Endothelial cell (in vitro differentiated cells): ENCODE measurements at regions not wholly inside any gene's neighbourhood (a gene's known extent, or its start where the extent isn't known, plus 50 kb on each side); places are given as distances from the start of the nearest gene placed in this dataset.

Source experiments
- DNase-seq: peaks from one replicate; pipeline ENCODE4 v3.0.0; 2021; ENCODE audit warnings: low spot score
- H3K27ac Mint-ChIP-seq: one replicate; pipeline ENCODE4 v1.8.0; 2021; ENCODE audit warnings: mixed read lengths, inconsistent platforms; ENCODE audit not compliant: unreplicated experiment
- H3K27me3 Mint-ChIP-seq: one replicate; pipeline ENCODE4 v1.8.0; 2021; ENCODE audit warnings: mild to moderate bottlenecking, moderate library complexity, mixed read lengths, inconsistent platforms; ENCODE audit not compliant: unreplicated experiment
- H3K36me3 Mint-ChIP-seq: one replicate; pipeline ENCODE4 v1.8.0; 2021; ENCODE audit warnings: mild to moderate bottlenecking, low read depth, mixed read lengths, inconsistent platforms; ENCODE audit not compliant: unreplicated experiment
- H3K4me1 Mint-ChIP-seq: one replicate; pipeline ENCODE4 v1.8.0; 2021; ENCODE audit warnings: mild to moderate bottlenecking, mixed read lengths, inconsistent platforms; ENCODE audit not compliant: unreplicated experiment
- H3K4me3 Mint-ChIP-seq: one replicate; pipeline ENCODE4 v1.8.0; 2021; ENCODE audit warnings: mild to moderate bottlenecking, mixed read lengths, inconsistent platforms; ENCODE audit not compliant: unreplicated experiment
- H3K9me3 Mint-ChIP-seq: one replicate; pipeline ENCODE4 v1.8.0; 2021; ENCODE audit warnings: mixed read lengths, inconsistent platforms; ENCODE audit not compliant: unreplicated experiment
- TF ChIP-seq, protein P1 (sequence below): fragments of 200-600 bp; sonication (generic); IDR thresholded peaks from one replicate; pipeline ENCODE4 v1.5.0; 2021; ENCODE audit warnings: antibody characterized with exemption; ENCODE audit not compliant: unreplicated experiment

DNA sequence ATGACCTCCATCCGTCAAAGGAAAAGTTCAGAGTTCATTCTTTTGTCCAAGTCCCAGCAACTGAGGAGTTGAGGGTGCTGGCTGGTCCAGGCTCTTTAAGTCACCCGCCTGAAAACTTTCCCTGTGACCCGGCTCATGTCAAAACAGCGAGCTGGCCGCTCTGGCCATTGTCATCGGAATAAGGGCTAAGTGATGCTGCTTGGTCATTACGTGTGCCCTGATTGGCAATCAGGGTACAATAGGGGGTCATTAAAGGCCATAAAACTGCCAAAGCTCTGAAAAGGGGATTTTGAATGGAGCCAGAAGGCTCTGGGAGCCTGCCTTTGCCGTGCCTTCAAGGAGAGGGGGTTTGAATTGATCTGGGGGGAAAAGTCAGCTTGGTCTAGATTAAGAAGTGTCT lies 88.5 kb upstream of the IRX3 start:
- peaks cover 8% of the 10 kb centered on the region for H3K36me3 Mint-ChIP-seq
- H3K4me1 Mint-ChIP-seq: peaks cover 8% of the 10 kb centered on the region
- TF ChIP-seq, protein P1, sequence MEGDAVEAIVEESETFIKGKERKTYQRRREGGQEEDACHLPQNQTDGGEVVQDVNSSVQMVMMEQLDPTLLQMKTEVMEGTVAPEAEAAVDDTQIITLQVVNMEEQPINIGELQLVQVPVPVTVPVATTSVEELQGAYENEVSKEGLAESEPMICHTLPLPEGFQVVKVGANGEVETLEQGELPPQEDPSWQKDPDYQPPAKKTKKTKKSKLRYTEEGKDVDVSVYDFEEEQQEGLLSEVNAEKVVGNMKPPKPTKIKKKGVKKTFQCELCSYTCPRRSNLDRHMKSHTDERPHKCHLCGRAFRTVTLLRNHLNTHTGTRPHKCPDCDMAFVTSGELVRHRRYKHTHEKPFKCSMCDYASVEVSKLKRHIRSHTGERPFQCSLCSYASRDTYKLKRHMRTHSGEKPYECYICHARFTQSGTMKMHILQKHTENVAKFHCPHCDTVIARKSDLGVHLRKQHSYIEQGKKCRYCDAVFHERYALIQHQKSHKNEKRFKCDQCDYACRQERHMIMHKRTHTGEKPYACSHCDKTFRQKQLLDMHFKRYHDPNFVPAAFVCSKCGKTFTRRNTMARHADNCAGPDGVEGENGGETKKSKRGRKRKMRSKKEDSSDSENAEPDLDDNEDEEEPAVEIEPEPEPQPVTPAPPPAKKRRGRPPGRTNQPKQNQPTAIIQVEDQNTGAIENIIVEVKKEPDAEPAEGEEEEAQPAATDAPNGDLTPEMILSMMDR: no peak
- H3K27me3 Mint-ChIP-seq: peaks cover 4% of the 10 kb centered on the region
- peaks cover 14% of the 10 kb centered on the region for H3K9me3 Mint-ChIP-seq
- DNase-seq: no peak
- H3K4me3 Mint-ChIP-seq: no peak overlapping the region
- no peak overlapping the region for H3K27ac Mint-ChIP-seq

DNA sequence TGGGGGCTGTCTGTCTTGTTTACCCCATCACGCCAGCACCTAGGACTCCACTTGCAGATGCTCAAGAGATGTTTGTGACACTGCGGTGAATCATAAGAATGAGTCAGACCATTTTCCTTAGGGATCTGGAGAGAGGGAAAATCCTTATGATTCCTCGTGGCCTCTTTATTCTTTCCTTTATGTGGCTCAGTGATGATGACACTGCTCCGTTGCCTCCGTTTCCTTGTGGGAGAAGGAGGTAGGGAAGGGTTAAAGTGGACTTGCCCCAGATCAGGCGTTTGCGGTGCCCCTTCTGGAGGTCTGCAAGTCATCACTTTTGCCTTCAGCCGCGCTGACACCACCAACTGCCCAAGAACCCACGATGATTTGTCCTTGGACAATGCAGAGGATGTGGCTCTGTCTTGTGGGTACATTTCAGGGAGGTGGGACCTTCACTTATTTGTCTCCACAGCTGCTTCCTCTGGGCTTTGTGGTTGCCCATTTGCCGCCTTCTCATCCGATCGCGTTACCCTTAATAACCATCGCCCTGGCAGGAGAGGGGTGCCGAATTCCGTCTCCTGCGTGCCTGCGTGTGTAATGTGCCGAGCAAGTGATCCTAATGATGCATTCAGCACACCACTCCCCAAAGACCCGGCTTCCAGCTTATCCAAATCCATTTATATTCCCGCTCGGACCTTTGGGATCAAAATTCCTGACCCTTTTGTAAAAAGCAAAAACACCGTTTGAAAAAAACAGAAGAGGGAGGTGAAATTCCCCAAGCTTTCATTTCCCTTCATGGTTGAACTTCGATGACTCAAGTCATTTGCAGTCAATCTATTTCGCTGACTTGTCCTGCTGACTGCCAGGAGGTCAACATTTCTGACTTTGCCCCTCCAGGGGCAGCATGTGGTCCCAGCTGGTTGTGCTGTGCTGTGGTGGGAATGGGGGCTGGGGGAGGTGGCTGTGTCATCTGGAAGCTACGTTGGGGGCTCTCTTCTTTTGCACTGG lies 87.2 kb upstream of the IRX3 start:
- H3K4me3 Mint-ChIP-seq: no peak overlapping the region
- no peak overlapping the region for H3K27ac Mint-ChIP-seq
- H3K9me3 Mint-ChIP-seq: peaks cover 4% of the 10 kb centered on the region
- peaks cover 2% of the 10 kb centered on the region for H3K27me3 Mint-ChIP-seq
- no peak for DNase-seq
- H3K4me1 Mint-ChIP-seq: peaks cover 8% of the 10 kb centered on the region
- TF ChIP-seq, protein P1: no peak
- no peaks in the 10 kb centered on the region for H3K36me3 Mint-ChIP-seq

DNA sequence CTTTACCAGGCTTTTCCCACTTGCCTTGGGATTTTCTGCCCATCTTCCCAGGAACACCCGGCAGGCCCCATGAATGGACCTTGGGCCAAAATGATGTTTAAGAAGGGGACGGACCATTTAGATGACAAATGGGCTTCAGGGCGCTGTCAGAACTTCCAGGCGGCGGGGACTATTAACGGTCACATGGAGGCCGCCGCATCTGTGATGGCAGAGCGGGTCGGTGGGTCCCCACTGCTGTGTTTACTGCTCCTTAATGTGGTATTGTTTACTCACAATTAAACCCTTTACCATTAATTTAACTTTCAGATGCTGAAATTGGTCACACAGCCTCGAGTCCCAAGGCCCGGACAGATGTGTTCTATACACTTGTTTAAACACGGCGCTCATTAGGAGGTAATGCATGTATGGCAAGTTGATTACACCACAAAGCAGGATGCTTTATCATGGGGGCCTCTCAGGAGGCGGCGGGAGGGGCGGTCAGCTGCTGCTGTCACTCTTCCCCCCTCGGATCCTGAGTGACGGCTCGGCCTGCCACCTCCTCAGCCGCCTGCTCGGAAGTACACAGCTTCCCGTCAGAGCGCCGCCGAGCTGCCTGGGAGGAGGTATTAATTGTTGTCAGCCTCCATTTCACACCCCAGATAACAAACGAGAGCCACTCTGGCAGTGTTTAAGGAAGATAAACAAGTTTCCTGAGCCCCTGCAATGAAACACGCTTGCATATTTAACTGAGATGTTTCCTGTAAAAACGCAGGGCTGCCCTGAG lies 83.9 kb upstream of the IRX3 start:
- Mint-ChIP-seq H3K27me3 (peaks cover 2% of the 10 kb centered on the region), H3K4me3 (no peak overlapping the region), H3K4me1 (peaks cover 8% of the 10 kb centered on the region), H3K9me3 (no peaks in the 10 kb centered on the region), H3K27ac (peak overlapping the region; percentile 75), H3K36me3 (no peaks in the 10 kb centered on the region)
- TF ChIP-seq, protein P1: no peak
- DNase-seq: peak; percentile 43

DNA sequence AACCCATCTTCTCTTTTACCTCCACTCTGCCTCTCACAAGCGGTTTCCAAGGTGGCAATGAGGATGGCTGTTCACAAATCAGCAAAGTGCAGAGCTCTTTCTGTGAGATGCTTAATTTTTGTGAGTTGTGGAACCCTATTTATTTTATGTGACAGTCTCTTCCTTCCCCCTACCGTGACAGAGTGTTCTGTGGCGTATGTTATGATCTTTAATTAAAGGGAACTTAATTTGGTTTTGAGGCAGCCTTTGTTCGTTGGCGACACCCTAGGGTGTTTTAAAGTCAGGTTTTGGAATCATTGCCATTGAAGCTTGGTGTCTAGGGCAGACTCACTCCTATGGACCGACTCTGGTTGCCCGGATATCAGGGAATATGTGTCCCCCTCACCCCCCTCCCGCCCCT lies 83.3 kb upstream of the IRX3 start:
- H3K36me3 Mint-ChIP-seq: no peaks in the 10 kb centered on the region
- H3K27me3 Mint-ChIP-seq: peaks cover under 1% of the 10 kb centered on the region

More for the DNA sequence above, 83.3 kb upstream of the IRX3 start:
- TF ChIP-seq, protein P1: no peak
- no peak overlapping the region for H3K4me3 Mint-ChIP-seq
- no peaks in the 10 kb centered on the region for H3K9me3 Mint-ChIP-seq
- DNase-seq: no peak
- H3K27ac Mint-ChIP-seq: no peak overlapping the region
- H3K4me1 Mint-ChIP-seq: peaks cover 8% of the 10 kb centered on the region
